ENCODE measurements at regions not wholly inside any gene's neighbourhood (a gene's known extent, or its start where the extent isn't known, plus 50 kb on each side); places are given as distances from the start of the nearest gene placed in this dataset.

GRCh38 chr2:228731517-228731916 lies 539.6 kb downstream of the PID1 start:
- no peak overlapping the region for H3K9ac ChIP-seq (replicated peaks; ENCODE audit: extremely low read depth, insufficient read depth, low read length)
- no peaks in the 10 kb centered on the region for H3K79me2 ChIP-seq (ENCODE audit: control insufficient read depth, insufficient read depth, low read length)
- FAIRE-seq (no peak), DNase-seq (ENCODE audit: low read depth, low spot score) (no peak)
- no peaks in the 10 kb centered on the region for H3K9me1 ChIP-seq (replicated peaks; ENCODE audit: control insufficient read depth, extremely low read depth, insufficient read depth, low read length)
- no peaks in the 10 kb centered on the region for H3K36me3 ChIP-seq (ENCODE audit: control insufficient read depth in 2 of 2, extremely low read depth in 1 of 2, insufficient read depth in 2 of 2, low read length in 2 of 2)
- H3K4me2 ChIP-seq (ENCODE audit: insufficient read depth, low read length) = no peak overlapping the region
- no peak overlapping the region for H3K27ac ChIP-seq (ENCODE audit: insufficient read depth, low read depth, low read length)
- intact Hi-C loops (cut with micrococcal nuclease) = no loop called here
- H2AFZ ChIP-seq (ENCODE audit: low read depth, low read length) = no peak overlapping the region
- ChIA-PET CTCF (no interaction called here), POLR2A (no interaction called here)
- H4K20me1 ChIP-seq (replicated peaks; ENCODE audit: control insufficient read depth, extremely low read depth, insufficient read depth, low read length) = no peaks in the 10 kb centered on the region
- TF ChIP-seq FOS (IDR thresholded peaks at IDR 0.05; ENCODE audit: borderline replicate concordance, insufficient read depth, low read length) (no peak), GATA2 (IDR thresholded peaks at IDR 0.05; ENCODE audit: insufficient read depth, insufficient read length, low read depth, low read length) (no peak), MYC (IDR thresholded peaks at IDR 0.05; ENCODE audit: low read depth, low read length) (no peak), MAX (IDR thresholded peaks at IDR 0.05; ENCODE audit: insufficient read depth, insufficient read length) (no peak), POLR2AphosphoS5 (IDR thresholded peaks at IDR 0.05; ENCODE audit: insufficient read depth, low read depth, low read length) (no peak), POLR2A (IDR thresholded peaks at IDR 0.05; ENCODE audit: low read depth, low read length) (no peak)
- no peaks in the 10 kb centered on the region for H3K27me3 ChIP-seq (ENCODE audit: control insufficient read depth in 2 of 2, insufficient read depth in 2 of 2, low read length in 2 of 2)
- dilution Hi-C loops (cut with MboI; ENCODE audit: extremely low pct_ligation_motif_present, low sequenced_read_pairs) = no loop called here
- no peak overlapping the region for H3K4me3 ChIP-seq (replicated peaks in 1 of 3; ENCODE audit: insufficient read depth in 1 of 3, low read depth in 1 of 3, low read length in 3 of 3)
- no peaks in the 10 kb centered on the region for H3K4me1 ChIP-seq (ENCODE audit: control insufficient read depth, extremely low read depth, insufficient read depth, low read length)
- no TSS peak for BruUV-seq (replicated peaks)
- H3K9me3 ChIP-seq (replicated peaks; ENCODE audit: control insufficient read depth, insufficient read depth, low read length) = peaks cover 2% of the 10 kb centered on the region

GRCh38 chr2:228728961-228729360 lies 542.1 kb downstream of the PID1 start:
- DNase-seq (ENCODE audit: low read depth, low spot score) = no peak
- H2AFZ ChIP-seq (ENCODE audit: low read depth, low read length) = no peak overlapping the region
- H3K27me3 ChIP-seq (ENCODE audit: control insufficient read depth in 2 of 2, insufficient read depth in 2 of 2, low read length in 2 of 2) = no peaks in the 10 kb centered on the region
- H3K4me2 ChIP-seq (ENCODE audit: insufficient read depth, low read length) = no peak overlapping the region
- peaks cover 2% of the 10 kb centered on the region for H3K9me3 ChIP-seq (replicated peaks; ENCODE audit: control insufficient read depth, insufficient read depth, low read length)
- no peak overlapping the region for H3K27ac ChIP-seq (ENCODE audit: insufficient read depth, low read depth, low read length)
- H3K79me2 ChIP-seq (ENCODE audit: control insufficient read depth, insufficient read depth, low read length) = no peaks in the 10 kb centered on the region
- H3K36me3 ChIP-seq (ENCODE audit: control insufficient read depth in 2 of 2, extremely low read depth in 1 of 2, insufficient read depth in 2 of 2, low read length in 2 of 2) = no peaks in the 10 kb centered on the region
- H3K4me1 ChIP-seq (ENCODE audit: control insufficient read depth, extremely low read depth, insufficient read depth, low read length) = no peaks in the 10 kb centered on the region
- no peaks in the 10 kb centered on the region for H3K9me1 ChIP-seq (replicated peaks; ENCODE audit: control insufficient read depth, extremely low read depth, insufficient read depth, low read length)
- POLR2A ChIA-PET = no interaction called here
- no peak overlapping the region for H3K9ac ChIP-seq (replicated peaks; ENCODE audit: extremely low read depth, insufficient read depth, low read length)
- dilution Hi-C loops (cut with MboI; ENCODE audit: extremely low pct_ligation_motif_present, low sequenced_read_pairs) (no loop called here), intact Hi-C loops (cut with micrococcal nuclease) (no loop called here)
- no peaks in the 10 kb centered on the region for H4K20me1 ChIP-seq (replicated peaks; ENCODE audit: control insufficient read depth, extremely low read depth, insufficient read depth, low read length)
- BruUV-seq (replicated peaks) = no TSS peak
- H3K4me3 ChIP-seq (replicated peaks in 1 of 3; ENCODE audit: insufficient read depth in 1 of 3, low read depth in 1 of 3, low read length in 3 of 3) = no peak overlapping the region
- TF ChIP-seq GATA2 (IDR thresholded peaks at IDR 0.05; ENCODE audit: insufficient read depth, insufficient read length, low read depth, low read length) = no peak
- TF ChIP-seq JUN (IDR thresholded peaks at IDR 0.05; ENCODE audit: borderline replicate concordance, insufficient read depth, insufficient read length, low read depth) = no peak
- no peak for TF ChIP-seq MYC (IDR thresholded peaks at IDR 0.05; ENCODE audit: low read depth, low read length)
- TF ChIP-seq CTCF (IDR thresholded peaks at IDR 0.05; ENCODE audit: extremely low read depth in 1 of 2, insufficient read depth in 1 of 2, low read depth in 1 of 2, low read length in 2 of 2) = no peak
- TF ChIP-seq EZH2 (IDR thresholded peaks at IDR 0.05; ENCODE audit: borderline replicate concordance, low read depth, low read length, severe bottlenecking) = no peak
- TF ChIP-seq MAX (IDR thresholded peaks at IDR 0.05; ENCODE audit: insufficient read depth, insufficient read length) = no peak
- TF ChIP-seq POLR2AphosphoS5 (IDR thresholded peaks at IDR 0.05; ENCODE audit: insufficient read depth, low read depth, low read length) = no peak
- TF ChIP-seq FOS (IDR thresholded peaks at IDR 0.05; ENCODE audit: borderline replicate concordance, insufficient read depth, low read length) = no peak
- TF ChIP-seq POLR2A (IDR thresholded peaks at IDR 0.05; ENCODE audit: low read depth, low read length) = no peak
- CTCF ChIA-PET = no interaction called here
- no peak for FAIRE-seq

All from endothelial cell of umbilical vein (primary cell).